ENCODE measurements at regions not wholly inside any gene's neighbourhood (a gene's known extent, or its start where the extent isn't known, plus 50 kb on each side); places are given as distances from the start of the nearest gene placed in this dataset.
"Not testable (repeated sequence)": the region's sequence is repeated elsewhere in the genome, so short reads cannot be mapped to it uniquely, and the experiment has no call there.

DNA sequence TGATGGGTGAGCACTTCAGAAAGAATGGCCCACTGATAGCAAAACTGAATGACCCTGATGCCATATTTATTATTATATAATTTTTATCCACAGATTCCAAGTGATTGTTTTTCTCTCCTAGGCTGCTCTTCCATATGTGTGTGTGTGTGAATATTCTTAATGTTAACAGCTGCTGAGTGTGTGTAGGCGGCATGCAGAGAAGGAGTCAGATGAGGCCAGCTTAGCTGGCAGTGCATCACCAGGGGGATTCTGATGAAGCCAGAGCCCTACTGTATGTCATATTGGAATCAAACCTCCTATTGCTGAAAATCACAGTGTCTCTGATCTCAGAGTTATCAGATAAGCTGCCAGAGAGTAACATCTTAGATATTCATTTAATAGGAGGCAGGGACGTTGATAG is 177.1 kb downstream of the DMAC1 start:
- no peak for DNase-seq (ENCODE audit: low read depth)

GRCh38 chr9:7615344-7615743 is 184.2 kb downstream of the DMAC1 start:
- DNase-seq (ENCODE audit: low read depth): no peak

GRCh38 chr9:7613931-7614330 is 185.6 kb downstream of the DMAC1 start:
- DNase-seq (ENCODE audit: low read depth): no peak

- DNase-seq (ENCODE audit: low read depth): no peak
Observed at GRCh38 chr9:7608261-7608660, 191.3 kb downstream of the DMAC1 start.

DNA sequence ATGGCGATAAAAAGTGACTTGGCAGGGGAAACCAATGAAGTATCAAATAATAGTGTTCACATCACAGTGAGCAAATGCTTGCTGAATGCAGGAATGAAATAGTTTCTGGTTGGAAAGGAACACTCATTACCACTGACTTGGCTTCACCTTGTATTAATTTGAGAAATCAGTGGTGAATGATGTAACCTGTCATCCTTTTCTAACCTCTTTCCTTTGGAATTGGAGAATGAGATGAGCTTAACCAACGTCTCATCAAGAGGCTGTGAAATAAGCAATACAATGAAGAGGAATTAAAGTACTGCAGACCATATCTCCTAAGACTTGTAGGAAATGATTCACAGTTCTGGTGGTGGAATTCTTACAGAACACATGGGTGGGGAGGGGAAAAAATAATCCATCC is 192.2 kb downstream of the DMAC1 start:
- no peak for DNase-seq (ENCODE audit: low read depth)

- no peak for DNase-seq (ENCODE audit: low read depth)
Observed at GRCh38 chr9:7606591-7606990, 193.0 kb downstream of the DMAC1 start.

- no peak for DNase-seq (ENCODE audit: low read depth)
Observed at GRCh38 chr9:7601739-7602138, 197.8 kb downstream of the DMAC1 start.

DNA sequence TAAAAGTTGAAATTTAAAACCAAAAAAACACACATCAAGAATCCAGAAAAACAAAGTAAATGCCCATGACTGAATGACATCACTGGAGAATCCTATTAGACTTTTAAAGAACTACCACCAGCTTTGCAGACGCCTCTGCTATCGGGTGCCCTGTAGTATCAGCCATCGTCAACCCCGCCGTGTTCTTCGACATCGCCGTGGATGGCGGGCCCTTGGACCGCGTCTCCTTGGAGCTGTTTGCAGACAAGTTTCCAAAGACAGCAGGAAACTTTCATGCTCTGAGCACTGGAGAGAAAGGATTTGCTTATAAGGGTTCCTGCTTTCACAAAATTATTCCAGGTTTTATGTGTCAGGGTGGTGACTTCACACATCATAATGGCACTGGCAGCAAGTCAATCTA is 201.9 kb downstream of the DMAC1 start:
- DNase-seq (ENCODE audit: low read depth): no peak

DNA sequence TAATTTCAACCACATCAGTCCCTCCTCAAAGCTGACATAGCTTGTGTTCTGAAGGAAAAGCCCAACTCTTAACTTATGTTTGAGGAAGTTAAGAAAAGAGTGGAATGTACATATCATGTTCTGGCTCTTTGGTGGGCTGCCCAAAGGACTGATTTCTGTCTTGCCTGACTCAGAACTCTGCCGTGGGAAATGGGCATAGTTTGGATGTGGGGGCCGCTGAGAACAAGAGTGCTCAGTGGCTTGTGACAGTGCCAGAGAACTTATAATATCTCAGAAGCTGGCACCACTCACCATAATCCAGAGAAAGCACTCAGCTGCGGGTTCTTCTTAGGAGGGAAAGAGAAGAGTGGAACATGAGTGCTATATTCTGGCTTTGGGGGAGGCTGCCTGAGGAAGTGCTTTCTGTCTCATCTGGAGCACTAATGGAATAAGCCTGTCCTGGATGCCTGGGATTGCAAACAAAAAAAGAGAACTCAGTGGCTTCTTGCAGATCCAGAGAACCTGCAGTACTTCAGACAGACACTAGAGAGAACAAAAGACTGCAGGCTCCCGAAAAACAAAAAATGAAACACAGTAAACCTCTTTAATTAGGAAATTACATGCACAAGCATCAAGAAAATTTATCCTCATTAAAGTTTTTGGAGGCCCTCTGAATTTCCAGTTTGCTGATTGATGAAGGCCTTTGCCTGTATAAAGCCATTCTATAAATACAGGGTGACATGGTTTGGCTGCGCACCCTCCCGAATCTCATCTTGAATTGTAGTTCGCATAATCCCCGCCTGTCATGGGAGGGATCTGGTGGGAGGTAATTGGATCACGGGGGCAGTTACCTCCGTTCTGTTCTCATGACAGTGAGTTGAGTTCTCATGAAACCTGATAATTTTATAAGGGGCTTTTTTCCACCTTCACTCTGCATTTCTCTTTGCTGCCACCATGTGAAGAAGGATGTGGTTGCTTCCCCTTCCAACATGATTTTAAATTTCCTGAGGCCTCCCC is 207.0 kb downstream of the DMAC1 start:
- DNase-seq (ENCODE audit: low read depth): no peak

DNA sequence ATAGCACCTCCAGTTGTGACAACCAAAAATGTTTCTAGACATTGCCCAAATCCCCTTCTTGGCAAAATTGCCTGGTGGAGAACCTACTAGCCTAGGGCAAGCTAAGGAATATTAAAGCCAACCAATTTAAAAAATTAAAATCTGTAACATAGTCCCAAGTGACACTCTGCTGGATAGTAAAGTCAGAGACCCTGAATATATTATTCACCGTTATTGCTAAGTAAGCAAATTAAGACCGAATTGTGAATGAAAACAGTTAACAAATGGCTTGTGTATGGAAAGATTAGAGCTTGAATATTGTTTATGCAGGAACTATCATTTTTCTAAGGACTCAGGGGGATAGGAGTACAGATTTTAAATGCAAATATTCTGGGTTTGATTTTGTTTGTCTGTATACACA is 208.1 kb downstream of the DMAC1 start:
- DNase-seq (ENCODE audit: low read depth): no peak

DNA sequence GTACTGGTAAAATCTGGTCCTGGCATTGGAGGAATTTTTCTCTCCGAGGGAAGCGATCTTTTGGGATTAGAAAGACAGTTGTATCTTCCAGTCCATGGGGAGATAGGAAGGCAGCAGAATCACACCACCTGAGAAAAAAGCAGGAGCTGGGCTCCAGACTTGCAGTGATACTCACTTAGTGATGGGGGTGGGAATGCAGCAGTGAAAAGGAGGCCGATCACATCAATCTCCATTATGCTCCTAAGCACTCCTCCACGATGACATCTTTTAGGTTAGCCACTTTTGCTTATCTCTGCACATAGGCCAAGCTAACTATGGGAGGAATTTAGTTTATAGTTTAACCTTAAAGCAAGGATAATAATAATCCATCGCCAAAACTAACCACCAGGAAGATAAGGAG is 219.0 kb downstream of the DMAC1 start:
- no peak for DNase-seq (ENCODE audit: low read depth)

- no peak for DNase-seq (ENCODE audit: low read depth)
Observed at GRCh38 chr9:7579351-7579750, 220.2 kb downstream of the DMAC1 start.

- DNase-seq (ENCODE audit: low read depth): no peak
Observed at GRCh38 chr9:7578951-7579350, 220.6 kb downstream of the DMAC1 start.

- DNase-seq (ENCODE audit: low read depth): peak; percentile 60
Observed at GRCh38 chr9:7570107-7570720, 229.4 kb downstream of the DMAC1 start.

- no peak for DNase-seq (ENCODE audit: low read depth)
Observed at GRCh38 chr9:7567687-7568086, 231.9 kb downstream of the DMAC1 start.

GRCh38 chr9:7561527-7562080 is 238.0 kb downstream of the DMAC1 start:
- DNase-seq (ENCODE audit: low read depth): no peak

- DNase-seq (ENCODE audit: low read depth): no peak
Observed at GRCh38 chr9:7560669-7561305, 238.8 kb downstream of the DMAC1 start.

DNA sequence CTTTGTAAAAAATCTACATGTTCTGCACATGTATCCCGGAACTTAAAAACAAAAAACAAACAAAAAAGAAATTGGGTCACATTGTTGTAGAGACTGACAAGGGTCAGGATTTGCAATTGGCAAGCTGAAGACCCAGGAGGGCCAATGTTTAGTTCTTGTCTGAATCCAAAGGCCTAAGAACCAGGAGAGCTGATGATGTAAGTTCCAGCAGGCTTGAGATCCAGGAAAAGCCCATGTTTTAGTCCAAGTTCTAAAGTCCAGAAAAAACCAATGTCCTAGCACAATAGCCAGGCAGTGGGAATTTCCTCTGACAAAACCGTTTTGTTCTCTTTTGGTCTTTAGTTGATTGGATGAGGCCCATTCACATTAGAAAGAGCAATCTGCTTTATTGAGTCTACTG is 244.9 kb downstream of the DMAC1 start:
- no peak for DNase-seq (ENCODE audit: low read depth)

GRCh38 chr9:7552706-7553105 is 246.9 kb downstream of the DMAC1 start:
- DNase-seq (ENCODE audit: low read depth): not testable (repeated sequence)

DNA sequence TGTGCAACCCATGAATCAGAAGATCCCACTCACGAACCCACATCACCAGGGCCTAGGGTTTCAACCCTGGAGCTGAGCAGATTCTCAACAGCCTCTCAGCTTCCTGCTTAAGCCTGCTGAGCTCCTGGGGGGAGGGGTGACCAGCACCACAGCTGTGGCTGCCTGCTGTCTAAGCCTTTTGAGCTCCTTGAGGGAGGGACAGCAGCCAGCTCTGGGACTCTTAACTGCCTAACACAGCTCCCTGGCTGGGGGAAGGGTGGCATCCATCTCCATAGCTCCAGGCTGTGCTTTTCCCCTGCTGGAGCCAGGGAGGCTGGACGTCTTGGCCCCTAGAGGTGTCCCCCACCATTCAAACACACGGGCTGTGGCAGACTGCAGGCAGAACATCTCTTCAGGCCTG is 250.3 kb downstream of the DMAC1 start:
- DNase-seq (ENCODE audit: low read depth): no peak

DNA sequence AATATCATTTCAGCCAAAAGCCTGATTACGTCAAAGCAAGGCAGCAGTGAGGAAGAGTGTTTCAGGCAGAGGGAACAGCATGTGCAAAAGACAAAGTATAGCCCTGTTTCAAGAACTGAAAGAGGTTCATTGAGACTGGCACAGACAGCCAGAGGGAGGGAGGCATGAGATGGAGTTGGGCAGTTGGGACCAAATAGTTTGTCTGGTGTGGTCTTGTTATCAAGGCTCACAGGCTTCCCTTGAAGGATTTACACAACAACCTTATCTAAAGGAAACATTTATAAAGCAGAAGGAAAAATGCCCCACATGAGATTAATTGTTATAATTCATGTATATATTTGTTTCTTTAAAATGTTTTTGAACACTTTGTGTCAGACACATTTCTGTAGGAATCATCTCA is 253.3 kb downstream of the DMAC1 start:
- no peak for DNase-seq (ENCODE audit: low read depth)

DNA sequence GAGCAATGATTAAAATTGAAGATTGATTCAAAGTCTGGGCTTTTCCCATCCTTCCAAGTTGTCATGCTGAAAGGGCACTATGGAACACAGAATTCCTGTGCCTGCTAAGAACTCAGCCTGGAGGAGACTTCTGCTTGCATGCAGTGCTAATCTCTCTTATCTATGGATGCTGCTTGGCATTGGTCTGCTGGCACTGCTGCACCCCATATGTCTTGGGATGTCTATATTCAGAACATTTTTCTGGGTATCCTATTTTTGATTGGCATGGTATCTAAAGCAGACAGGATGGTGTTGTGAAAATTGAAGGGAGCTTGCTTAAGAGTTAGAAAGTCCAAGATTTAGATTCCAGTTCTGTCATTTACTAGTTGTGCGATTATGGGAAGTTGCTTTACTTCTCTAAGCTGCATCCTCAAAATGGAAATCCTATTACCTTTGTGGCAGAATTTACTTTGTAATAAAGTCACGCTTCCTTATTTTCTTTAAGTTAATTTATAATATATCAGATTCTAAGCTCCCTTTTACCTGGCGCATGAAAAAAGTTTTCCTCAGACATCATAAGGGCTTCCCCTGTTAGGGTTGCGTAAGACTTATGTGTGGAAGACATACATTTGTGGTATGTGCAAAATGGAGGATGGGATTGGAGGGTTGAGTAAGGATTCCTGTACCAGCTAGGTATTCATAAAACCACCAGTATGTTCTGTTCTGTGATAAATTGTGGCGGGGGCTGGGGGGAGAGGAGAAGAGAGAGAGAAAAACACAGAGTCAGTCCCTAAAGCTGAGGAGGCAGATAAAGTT is 254.0 kb downstream of the DMAC1 start:
- no peak for DNase-seq (ENCODE audit: low read depth)

All from activated T-cell treated with anti-CD3 and anti-CD28 coated beads for 24 hours (primary cell).